ENCODE measurements at regions not wholly inside any gene's neighbourhood (a gene's known extent, or its start where the extent isn't known, plus 50 kb on each side); places are given as distances from the start of the nearest gene placed in this dataset.
"Not testable (repeated sequence)": the region's sequence is repeated elsewhere in the genome, so short reads cannot be mapped to it uniquely, and the experiment has no call there.

- DNase-seq: no peak
Measured at GRCh38 chr20:24838546-24839535, 110.2 kb upstream of the CST7 start.

DNA sequence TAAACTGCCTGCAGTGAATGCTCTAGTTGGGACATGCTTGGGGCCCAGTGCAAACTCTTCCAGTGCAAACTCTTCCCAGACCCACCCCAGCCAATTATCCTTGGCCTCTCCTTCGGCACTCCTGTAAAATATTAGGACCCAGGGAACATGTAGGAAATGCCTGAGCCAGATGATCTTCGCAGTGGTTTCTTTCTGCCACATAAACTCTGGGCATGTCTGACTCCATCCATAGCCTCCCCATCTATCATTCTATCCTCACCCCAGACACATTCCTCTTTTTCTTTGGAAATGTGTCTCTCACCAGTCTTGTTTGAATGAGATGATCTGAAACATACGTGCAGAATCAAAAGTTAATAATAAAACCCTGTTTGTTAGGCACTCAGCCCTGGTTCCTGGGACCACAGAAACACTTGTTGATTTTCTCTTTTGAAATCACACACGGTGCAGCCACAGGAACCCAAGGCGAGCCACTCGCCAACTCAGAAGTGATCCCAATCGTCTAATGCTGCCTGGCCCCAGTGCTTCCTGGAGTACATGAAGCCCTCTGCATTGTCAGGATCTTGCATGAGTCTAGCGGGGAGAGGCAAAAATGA is 108.9 kb upstream of the CST7 start:
- no peak for DNase-seq

- no peak for DNase-seq
Measured at GRCh38 chr20:24842274-24842917, 106.7 kb upstream of the CST7 start.

DNA sequence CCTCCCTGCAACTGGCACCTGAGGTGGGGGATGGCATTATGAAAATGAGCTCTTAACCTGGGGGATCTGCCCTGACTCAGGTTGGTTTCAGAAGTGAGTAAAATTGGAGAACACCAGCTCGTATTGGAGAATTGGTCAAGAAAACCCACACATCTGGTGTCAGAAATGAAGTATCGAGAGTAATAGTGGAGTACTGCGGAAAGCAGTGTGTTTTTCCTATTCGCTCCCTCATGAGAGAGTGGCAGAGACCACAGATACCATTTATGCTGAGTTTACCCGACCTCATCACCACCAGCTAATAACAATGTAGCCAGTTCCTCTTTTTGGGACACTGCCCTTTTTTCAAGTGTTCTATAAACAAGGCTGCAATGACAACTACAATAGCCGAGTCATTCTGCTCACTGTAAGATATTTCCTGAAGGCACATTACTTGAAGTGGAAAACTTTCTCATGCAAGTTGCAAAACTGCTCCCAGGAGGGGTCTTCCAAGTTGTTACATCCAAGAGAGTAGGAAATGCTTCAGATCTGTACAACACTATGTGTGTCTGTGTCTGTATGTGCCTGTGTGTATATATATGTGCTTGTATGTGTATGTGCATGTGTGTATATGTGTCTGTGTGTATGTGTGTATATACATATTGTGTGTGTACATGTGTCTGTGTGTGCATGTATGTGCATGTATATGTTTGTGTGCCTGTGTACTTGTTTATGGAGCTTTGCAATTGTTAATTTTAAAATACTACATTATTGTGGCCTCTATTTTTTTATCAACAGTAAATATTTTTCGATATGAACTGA is 106.0 kb upstream of the CST7 start:
- DNase-seq: no peak

DNA sequence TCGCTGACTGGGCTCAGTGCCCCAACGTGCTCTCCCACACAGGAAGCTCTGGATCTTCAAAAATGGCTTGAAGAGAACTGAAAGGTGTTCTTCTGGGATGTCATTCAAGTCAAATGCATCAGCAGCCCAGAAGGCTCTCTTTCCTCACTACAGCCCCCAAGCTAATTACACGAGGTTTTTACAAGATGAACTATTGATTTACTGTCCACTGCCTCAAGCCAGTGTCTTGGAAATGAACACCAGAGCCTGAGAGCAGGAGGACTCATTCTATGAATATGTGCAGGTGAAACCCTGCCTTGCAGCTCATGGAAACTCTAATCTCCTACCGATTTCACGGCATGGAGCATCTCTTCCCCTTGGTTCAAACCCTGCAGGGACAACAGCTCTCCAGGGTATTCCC is 98.9 kb upstream of the CST7 start:
- DNase-seq: no peak

DNA sequence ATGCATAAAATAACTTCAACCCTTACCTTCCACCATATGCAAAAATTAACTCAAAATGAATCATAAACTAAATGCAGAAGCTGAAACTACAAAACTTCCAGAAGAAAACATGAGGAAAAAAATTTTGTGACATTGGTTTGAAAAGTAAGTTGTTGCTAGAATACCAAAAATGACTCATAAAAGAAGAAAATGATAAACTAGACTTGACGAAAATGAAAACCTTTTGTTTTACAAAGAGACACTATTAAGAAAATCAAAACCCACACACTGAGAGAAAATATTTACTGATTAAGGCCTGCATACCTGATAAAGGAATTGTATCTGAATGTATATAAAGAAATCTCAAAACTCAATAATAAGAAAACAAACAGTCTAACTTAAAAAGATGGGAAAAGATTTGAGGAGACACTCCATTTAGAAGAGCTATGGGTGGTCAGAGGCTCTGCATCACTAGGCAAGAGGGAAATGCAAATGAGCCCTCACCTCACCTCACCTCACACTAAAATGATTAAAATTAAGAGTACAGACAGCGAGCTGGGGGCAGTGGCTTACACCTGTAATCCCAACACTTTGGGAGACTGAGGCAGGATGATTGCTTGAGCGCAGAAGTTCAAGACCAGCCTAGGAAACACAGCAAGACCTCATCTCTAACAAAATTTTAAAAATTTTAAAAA is 97.6 kb upstream of the CST7 start:
- DNase-seq: no peak

GRCh38 chr20:24853916-24854315 is 95.2 kb upstream of the CST7 start:
- DNase-seq: no peak

DNA sequence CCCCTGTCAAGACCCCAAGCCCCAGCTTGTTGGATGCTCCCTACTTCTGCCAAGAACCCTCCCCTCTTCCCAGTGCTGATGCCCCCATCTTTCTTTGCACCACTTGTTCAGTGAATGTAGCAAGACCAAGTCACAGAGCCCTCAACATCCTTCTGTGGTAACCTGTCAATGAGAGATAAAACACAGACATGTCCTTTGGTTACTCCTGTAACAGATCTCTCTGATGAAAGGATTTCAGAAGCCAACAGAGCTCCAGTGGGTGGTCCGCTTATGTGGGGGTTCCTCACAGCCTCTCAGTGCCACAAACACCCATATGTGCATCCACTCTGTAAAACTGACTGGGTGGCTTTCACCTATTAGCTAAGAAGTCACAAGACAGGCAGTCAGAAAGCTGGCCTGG is 93.2 kb upstream of the CST7 start:
- no peak for DNase-seq

GRCh38 chr20:24858500-24858899 is 90.6 kb upstream of the CST7 start:
- DNase-seq: not testable (repeated sequence)

GRCh38 chr20:24859539-24859938 is 89.5 kb upstream of the CST7 start:
- no peak for DNase-seq

- DNase-seq: no peak
Measured at GRCh38 chr20:24862186-24862585, 86.9 kb upstream of the CST7 start.

DNA sequence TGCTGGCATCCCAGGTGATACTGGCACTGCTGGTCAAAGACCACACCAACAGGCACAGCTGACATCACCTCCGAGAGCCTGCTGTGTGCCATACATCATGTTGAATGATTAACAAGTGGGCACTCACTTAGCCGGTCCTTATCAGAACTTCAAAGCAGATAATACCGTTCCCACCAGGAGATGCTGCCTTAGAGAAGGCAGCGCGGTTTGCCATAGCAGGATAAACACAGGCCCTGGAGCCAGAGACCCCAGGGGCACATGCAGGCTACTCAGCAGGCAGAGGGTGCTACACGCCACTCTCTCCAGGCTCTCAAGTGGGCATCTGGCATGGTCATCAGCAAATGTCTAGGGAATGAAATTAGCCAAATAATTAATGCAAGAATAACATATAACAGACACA is 86.5 kb upstream of the CST7 start:
- DNase-seq: no peak

DNA sequence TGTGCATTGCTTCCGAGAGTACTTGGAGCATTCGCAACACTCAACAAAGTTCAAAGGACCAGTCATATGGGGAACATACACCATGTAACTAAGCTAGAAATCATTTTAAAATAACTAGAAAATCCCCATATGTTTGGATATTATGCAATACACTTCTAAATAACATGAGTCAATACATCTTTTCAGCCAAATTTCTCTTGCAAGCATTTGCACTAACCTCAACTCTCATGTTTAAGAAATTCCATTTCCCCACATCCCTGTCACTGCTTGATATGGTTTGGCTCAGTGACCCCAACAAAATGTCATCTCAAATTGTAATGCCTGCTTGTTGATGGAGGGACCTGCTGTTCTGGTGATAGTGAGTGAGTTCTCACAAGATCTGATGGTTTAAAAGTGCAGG is 85.7 kb upstream of the CST7 start:
- no peak for DNase-seq

GRCh38 chr20:24866008-24866407 is 83.1 kb upstream of the CST7 start:
- no peak for DNase-seq

- DNase-seq: no peak
Measured at GRCh38 chr20:24866742-24867141, 82.3 kb upstream of the CST7 start.

GRCh38 chr20:24867556-24867955 is 81.5 kb upstream of the CST7 start:
- no peak for DNase-seq

GRCh38 chr20:24868396-24868927 is 80.6 kb upstream of the CST7 start:
- no peak for DNase-seq

DNA sequence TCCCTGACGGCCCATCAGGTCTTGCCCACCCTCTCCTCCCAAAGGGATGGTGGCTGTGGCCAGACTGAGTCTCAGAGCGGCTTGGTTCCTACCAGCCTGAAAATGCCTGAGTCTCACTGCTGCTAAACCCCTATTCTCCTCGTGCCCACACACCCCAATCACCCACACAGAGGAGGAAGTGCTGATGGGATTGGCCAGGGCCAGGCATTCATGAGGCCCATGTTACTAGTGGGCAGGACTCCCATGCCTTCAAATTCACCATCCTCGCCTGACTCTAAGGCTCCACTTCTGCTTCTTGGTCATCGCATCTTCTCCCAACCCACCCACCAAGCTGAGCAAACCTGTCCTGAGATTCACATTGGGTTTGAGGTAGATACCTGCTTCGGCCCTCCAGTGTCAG is 80.1 kb upstream of the CST7 start:
- no peak for DNase-seq

- DNase-seq: no peak
Measured at GRCh38 chr20:24870057-24870456, 79.0 kb upstream of the CST7 start.

- no peak for DNase-seq
Measured at GRCh38 chr20:24870881-24871280, 78.2 kb upstream of the CST7 start.

DNA sequence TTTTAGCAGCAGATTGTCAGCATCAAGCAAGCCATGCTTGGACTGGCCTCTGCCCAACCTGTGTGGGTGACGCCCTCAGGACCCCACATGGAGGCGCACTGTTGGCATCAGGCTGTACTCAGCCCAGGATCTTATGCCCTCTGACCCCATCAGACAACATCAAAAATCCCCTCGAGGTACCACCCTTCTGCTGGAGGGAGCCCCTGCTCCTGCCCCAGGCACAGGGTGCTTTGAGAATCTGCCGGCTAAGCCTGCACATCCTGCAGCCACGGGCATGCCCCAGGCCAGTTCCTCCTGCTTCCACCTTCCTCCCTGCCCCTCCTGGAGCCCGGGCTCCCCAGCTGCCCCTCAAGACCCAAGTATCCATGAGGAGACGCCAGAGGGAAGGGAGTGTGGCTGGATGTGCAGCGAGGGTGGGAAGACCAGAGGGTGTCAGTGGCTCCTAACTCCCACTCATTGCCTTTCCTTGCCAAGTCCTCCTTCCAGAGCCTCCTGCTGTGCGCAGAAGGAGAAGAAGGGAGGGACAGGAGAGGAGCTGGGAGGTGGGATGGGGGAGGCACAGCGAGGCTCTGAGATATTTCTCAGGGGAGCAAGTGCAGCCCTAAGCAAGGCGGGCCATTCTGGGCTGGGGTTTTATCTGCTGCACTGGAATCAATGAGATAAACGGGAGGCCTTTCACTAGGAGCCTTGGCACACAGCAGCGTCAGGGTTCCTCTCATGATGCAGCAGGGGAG is 77.4 kb upstream of the CST7 start:
- no peak for DNase-seq
